Tibial artery (tissue), 4 donors: ENCODE measurements at regions not wholly inside any gene's neighbourhood (a gene's known extent, or its start where the extent isn't known, plus 50 kb on each side); places are given as distances from the start of the nearest gene placed in this dataset.

Experiments
- DNase-seq, 2 donors: peaks; one replicate each; pipeline ENCODE4 v3.0.0-alpha.2; 2019
- H3K27ac ChIP-seq, 2 donors: fragments of 200-600 bp; sonication (generic) in 1 of 2; 1 replicate in 1 of 2; 2 replicates in 1 of 2; pipeline ENCODE4 v1.5.1; 2018 to 2019; ENCODE audit warnings: mild to moderate bottlenecking in 1 of 2
- H3K27me3 ChIP-seq, 2 donors: fragments of 200-600 bp; sonication (generic) in 1 of 2; one replicate each; pipeline versions ENCODE4 v1.5.1 to v1.6.0; 2016 to 2019
- H3K36me3 ChIP-seq, 3 donors: fragments of 200-600 bp; sonication (generic) in 2 of 3; one replicate each; pipeline ENCODE4 v1.5.1; 2016 to 2019; ENCODE audit warnings: mild to moderate bottlenecking in 2 of 3
- H3K4me1 ChIP-seq, 4 donors: fragments of 200-600 bp; sonication (generic) in 2 of 4; 1 replicate in 3 of 4; 2 replicates in 1 of 4; pipeline ENCODE4 v1.5.1; 2016 to 2019
- H3K4me3 ChIP-seq, 2 donors: fragments of 200-600 bp; sonication (generic) in 1 of 2; 1 replicate in 1 of 2; 2 replicates in 1 of 2; pipeline ENCODE4 v1.5.1; 2018 to 2019; ENCODE audit warnings: mild to moderate bottlenecking in 2 of 2
- H3K9me3 ChIP-seq, 3 donors: fragments of 200-600 bp; sonication (generic) in 1 of 3; one replicate each; pipeline ENCODE4 v1.5.1; 2016 to 2019
- intact Hi-C: fragments of 100-400 bp; cut with DNase I; formaldehyde crosslinking; loops from one replicate; pipeline ENCODE4 v1.15.0; 2023; ENCODE audit warnings: low total_unique reads
- TF ChIP-seq, protein P1 (sequence below), 2 experiments: fragments of 200-600 bp in 1 of 2; fragments of 450-650 bp in 1 of 2; IDR thresholded peaks; one replicate each; pipeline ENCODE4 v1.5.1; 2017 to 2019; ENCODE audit warnings: antibody characterized with exemption in 2 of 2, mild to moderate bottlenecking in 1 of 2, moderate library complexity in 1 of 2

DNA sequence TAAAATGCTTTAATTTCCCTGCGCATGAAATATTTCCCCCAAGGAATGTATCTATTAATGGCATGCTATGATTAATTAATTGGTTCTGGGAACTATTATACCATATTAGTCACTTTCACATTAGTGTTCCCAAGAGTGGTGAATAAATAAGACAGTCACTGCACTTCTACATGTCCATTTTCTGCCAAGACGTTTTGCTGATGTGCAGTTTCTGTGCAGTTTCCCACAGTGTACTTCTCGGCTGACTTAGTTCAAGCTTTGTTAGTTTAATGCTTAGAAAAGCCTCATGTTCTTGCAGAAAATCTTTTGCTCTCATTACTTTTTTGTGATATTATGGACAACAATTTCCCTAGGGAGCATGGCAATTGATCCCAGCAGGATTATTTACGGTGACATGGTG is 1014.5 kb downstream of the BRINP3 start:
- Histone ChIP-seq H3K27ac (no peak overlapping the region), H3K36me3 (no peaks in the 10 kb centered on the region), H3K27me3 (no peaks in the 10 kb centered on the region), H3K4me1 (no peaks in the 10 kb centered on the region), H3K4me3 (no peak overlapping the region), H3K9me3 (no peaks in the 10 kb centered on the region)
- TF ChIP-seq, protein P1, sequence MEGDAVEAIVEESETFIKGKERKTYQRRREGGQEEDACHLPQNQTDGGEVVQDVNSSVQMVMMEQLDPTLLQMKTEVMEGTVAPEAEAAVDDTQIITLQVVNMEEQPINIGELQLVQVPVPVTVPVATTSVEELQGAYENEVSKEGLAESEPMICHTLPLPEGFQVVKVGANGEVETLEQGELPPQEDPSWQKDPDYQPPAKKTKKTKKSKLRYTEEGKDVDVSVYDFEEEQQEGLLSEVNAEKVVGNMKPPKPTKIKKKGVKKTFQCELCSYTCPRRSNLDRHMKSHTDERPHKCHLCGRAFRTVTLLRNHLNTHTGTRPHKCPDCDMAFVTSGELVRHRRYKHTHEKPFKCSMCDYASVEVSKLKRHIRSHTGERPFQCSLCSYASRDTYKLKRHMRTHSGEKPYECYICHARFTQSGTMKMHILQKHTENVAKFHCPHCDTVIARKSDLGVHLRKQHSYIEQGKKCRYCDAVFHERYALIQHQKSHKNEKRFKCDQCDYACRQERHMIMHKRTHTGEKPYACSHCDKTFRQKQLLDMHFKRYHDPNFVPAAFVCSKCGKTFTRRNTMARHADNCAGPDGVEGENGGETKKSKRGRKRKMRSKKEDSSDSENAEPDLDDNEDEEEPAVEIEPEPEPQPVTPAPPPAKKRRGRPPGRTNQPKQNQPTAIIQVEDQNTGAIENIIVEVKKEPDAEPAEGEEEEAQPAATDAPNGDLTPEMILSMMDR (IDR thresholded peaks at IDR 0.05): no peak
- DNase-seq: no peak
- intact Hi-C loops: no loop called here

DNA sequence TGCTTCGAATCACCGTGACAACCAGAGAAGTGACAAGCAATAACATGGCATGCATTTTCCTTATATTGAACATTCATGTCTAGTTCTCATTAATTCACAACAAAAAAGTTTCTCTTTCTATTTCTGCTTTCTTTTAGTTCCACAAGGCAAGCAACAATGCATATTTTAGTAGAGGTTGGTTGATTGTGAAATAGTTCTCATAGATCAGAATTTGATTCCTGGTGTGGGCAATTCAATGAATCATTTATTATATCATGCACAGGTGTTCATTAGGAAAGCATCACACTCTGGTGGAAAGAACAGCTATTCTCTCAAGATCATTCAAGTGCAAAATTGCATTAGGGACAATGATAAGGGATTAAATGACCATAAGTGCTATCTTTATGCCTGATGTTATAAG is 980.9 kb downstream of the BRINP3 start:
- TF ChIP-seq, protein P1 (IDR thresholded peaks at IDR 0.05): no peak
- no peaks in the 10 kb centered on the region for H3K27me3 ChIP-seq
- no peak for DNase-seq
- H3K36me3 ChIP-seq: no peaks in the 10 kb centered on the region
- H3K4me1 ChIP-seq: no peaks in the 10 kb centered on the region
- H3K9me3 ChIP-seq: no peaks in the 10 kb centered on the region
- no peak overlapping the region for H3K4me3 ChIP-seq
- intact Hi-C loops: no loop called here
- H3K27ac ChIP-seq: no peak overlapping the region

DNA sequence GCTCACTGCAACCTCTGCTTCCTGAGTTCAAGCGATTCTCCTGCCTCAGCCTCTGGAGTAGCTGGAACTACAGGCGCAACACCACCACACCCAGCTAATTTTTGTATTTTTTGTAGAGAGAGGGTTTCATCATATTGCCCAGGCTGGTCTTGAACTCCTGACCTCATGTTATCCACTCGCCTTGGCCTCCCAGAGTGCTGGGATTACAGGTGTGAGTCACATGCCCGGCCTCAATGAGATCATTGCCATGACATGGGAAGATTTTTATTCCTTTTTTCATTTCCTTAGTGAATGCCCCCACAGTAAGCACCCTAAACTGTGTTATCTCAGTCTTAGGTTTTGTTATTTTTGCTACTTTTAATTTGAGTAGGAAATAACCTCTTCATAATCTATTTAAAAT is 977.9 kb downstream of the BRINP3 start:
- no peaks in the 10 kb centered on the region for H3K36me3 ChIP-seq
- no peak overlapping the region for H3K27ac ChIP-seq
- no peaks in the 10 kb centered on the region for H3K4me1 ChIP-seq
- intact Hi-C loops: no loop called here
- no peaks in the 10 kb centered on the region for H3K9me3 ChIP-seq
- no peaks in the 10 kb centered on the region for H3K27me3 ChIP-seq
- no peak overlapping the region for H3K4me3 ChIP-seq
- TF ChIP-seq, protein P1 (IDR thresholded peaks at IDR 0.05): no peak
- DNase-seq: no peak

DNA sequence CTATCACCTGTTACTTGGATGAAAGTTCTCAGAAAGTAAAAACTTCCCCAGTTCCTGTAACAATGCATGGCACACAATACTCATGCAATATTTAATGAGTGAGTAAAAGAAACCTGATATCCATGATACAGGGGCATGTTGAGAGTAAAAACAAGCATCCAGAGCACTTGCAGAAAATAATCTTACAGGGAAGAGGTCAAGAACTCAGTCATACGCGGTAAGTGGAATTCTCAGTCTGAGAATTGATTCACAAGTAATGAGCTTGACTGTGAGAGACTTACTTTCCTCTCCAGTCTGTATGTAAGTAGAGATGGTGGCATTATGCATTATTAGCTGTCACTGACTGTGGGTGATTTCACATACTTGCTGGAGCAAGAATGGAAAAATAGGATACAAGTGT is 976.9 kb downstream of the BRINP3 start:
- H3K4me1 ChIP-seq: no peaks in the 10 kb centered on the region
- intact Hi-C loops: no loop called here
- no peak overlapping the region for H3K4me3 ChIP-seq
- no peaks in the 10 kb centered on the region for H3K27me3 ChIP-seq
- no peaks in the 10 kb centered on the region for H3K36me3 ChIP-seq
- H3K27ac ChIP-seq: no peak overlapping the region
- no peaks in the 10 kb centered on the region for H3K9me3 ChIP-seq
- TF ChIP-seq, protein P1 (IDR thresholded peaks at IDR 0.05): no peak
- no peak for DNase-seq

DNA sequence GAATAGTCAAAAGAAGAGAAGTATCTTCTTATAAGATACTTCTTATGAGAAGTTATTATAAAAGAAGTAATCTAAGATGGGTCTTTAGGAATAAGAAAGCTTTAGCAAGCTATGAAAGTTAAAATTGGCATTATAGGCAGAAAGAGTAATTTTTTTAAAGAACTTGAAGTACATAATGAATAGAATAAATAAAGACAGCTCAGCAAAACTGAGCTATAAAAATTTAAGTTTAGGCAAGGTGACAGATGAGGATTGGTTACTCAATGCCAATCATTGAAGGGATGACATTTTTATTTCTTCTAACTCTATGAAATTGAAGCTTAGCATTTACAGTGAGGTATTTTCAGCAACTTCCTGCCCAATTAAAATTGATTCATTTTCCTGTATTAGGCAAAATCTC is 966.8 kb downstream of the BRINP3 start:
- peaks cover 0 to 9% (median 0%) of the 10 kb centered on the region in 3 donors for H3K9me3 ChIP-seq
- no peak overlapping the region for H3K4me3 ChIP-seq
- TF ChIP-seq, protein P1 (IDR thresholded peaks at IDR 0.05): no peak
- intact Hi-C loops: no loop called here
- H3K27me3 ChIP-seq: no peaks in the 10 kb centered on the region
- H3K27ac ChIP-seq: no peak overlapping the region
- no peaks in the 10 kb centered on the region for H3K4me1 ChIP-seq
- H3K36me3 ChIP-seq: no peaks in the 10 kb centered on the region
- no peak for DNase-seq

DNA sequence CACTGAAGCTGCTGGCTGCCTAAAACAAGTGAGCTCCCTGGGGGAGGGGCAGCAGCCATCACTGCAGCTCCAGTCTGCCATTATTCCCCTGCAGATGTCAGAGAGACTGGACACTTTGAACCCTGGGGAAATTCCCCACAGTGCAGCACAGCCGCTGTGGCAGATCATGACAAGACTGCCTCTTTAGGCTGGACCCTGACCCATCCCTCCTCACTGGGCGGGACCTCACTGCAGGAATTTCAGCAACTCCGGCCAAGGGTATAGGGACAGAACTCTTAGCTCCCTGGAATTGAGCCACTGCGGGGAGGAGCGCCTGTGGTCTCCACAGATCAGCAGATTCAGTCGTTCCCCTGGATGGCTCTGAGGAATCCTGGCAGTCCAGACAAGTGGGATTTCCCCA is 964.6 kb downstream of the BRINP3 start:
- Histone ChIP-seq H3K4me1 (no peaks in the 10 kb centered on the region), H3K27ac (no peak overlapping the region), H3K36me3 (no peaks in the 10 kb centered on the region), H3K4me3 (no peak overlapping the region), H3K27me3 (no peaks in the 10 kb centered on the region), H3K9me3 (peaks cover 0 to 14% (median 0%) of the 10 kb centered on the region in 3 donors)
- intact Hi-C loops: no loop called here
- DNase-seq: no peak
- TF ChIP-seq, protein P1 (IDR thresholded peaks at IDR 0.05): no peak
